HG03064 (cell line): ENCODE measurements at regions not wholly inside any gene's neighbourhood (a gene's known extent, or its start where the extent isn't known, plus 50 kb on each side); places are given as distances from the start of the nearest gene placed in this dataset.

Experiments
- ATAC-seq: cut with Tn5 transposase; IDR thresholded peaks from one replicate; pipeline ENCODE4 v1.9.1; 2021; ENCODE audit warnings: low read depth; ENCODE audit not compliant: unreplicated experiment

- ATAC-seq = peak; percentile 3
Observed at GRCh38 chrX:69028761-69029120, 136.5 kb downstream of the PJA1 start.

- ATAC-seq = peak; percentile 78
Observed at GRCh38 chrX:69028006-69028760, 137.1 kb downstream of the PJA1 start.

DNA sequence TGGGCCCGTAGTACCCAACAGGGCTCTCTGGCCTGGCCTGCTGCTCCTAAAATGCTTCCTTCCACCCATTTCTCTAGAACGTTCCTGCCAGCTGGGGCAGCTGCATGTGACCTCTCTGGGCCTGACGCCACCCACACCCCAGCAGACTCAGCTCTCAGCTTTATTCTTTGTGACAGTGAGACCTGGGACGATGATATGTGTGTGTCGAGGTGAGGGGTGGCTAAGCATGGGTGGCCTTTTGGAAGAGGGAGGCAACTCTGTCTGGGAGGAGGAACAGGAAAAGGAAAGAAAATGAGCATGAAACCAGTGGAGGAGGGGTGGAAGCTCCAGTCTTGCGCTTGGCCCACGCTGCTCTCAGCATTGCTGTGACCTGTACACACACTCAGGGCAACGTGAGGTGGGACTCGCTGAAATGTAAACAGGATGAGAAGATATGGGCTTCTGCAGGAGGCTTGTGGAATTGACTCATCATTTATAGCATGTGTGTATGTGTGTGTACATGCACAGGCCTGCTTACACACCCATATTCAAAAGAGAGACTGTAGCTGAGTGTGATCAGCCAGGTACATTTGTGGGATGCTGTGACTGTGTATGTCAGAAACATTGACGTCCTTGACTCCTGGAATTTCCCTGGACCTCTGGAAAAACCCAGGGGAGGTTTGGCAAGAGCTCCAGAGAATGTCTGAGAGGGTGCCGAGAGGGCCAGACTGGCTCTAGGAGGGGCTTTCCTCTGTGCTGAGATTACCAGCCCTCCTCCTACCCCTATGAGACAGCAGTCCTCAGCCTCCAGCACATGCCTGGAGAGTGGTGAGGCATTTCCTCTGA lies 137.9 kb downstream of the PJA1 start:
- no peak for ATAC-seq

DNA sequence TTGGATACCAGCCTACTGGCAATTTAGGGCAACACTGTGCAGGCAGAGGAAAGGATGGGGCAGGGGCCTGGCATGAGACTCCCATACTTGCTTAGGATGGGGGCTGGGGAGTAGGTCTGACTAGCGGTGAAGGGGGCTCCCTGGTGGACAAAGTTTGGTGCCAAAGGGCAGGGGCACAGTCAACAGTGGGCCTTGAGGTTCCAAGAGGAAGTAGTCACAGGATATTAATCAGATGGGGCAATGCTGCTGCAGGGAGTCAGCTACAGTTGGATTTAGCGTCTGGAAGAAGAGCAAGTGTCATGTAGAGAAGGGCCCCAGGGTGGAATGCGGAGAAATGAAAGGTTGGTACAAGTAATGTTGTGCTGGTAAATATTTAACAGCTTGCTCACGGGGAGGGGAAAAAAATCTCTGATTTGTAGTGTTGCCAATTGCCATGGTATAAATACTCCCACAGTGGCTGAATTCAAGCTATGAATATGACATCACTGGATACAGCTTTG lies 139.4 kb downstream of the PJA1 start:
- ATAC-seq = no peak

- ATAC-seq = no peak
Observed at GRCh38 chrX:69024931-69025330, 140.3 kb downstream of the PJA1 start.

- no peak for ATAC-seq
Observed at GRCh38 chrX:69024161-69024736, 141.0 kb downstream of the PJA1 start.

DNA sequence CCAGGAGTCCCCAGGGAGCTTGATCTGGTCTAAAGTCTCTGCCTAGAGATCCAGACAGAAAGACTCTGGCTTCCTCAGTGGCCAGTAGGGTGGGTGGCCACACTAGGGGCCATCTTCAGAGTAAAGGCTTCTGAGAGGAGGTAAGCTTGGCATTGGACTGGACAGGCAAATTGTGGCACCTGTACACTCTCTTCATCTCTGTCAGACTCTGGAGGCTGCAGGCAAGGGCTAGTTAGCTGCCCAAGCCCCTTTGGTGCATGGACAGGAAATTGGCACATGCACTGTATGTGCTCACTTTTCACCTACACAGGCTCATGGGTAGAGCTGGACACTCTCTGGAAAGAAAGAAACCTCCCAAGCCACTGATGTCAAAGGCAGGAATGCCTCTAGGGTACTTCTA lies 142.8 kb downstream of the PJA1 start:
- ATAC-seq = no peak

DNA sequence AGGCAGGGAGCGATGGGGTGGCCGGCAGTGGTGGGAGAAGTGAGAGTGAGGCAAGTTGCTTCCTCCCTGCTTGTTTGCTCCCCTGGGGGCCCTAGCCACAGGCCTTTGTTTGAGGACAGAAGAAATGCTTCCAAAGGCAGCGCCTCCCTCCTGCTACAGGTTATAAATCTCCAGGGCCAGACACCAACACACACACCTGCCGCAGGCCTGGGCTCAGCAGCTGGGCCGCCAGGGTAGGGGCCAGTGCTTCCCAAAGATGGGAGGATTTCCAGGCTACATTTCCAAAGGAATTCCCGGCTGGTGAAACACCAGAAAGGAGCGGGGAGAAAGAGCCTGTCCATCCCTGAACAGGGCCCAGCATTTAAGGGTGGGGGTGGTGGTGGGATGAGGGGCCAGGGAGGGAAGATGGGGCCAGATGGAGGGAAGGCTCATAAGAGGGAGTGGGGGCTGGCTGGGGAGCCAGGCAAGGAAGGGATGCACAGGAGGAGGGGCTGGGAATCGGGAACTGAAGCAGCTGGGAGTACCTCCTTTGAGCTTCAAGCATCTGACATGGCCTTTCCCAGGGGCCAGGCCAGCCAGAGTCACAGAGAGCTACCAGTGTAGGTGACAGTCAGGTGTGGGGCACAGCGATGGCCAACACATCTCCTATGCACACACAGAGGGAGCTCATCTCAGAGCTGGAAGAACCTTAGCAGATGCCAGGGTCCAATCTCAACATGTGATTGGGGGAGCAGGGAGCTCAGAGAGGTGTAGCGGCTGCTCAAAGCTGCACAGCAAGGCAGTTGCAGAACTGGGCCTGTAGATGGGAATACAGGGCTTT lies 143.9 kb downstream of the PJA1 start:
- ATAC-seq = no peak

DNA sequence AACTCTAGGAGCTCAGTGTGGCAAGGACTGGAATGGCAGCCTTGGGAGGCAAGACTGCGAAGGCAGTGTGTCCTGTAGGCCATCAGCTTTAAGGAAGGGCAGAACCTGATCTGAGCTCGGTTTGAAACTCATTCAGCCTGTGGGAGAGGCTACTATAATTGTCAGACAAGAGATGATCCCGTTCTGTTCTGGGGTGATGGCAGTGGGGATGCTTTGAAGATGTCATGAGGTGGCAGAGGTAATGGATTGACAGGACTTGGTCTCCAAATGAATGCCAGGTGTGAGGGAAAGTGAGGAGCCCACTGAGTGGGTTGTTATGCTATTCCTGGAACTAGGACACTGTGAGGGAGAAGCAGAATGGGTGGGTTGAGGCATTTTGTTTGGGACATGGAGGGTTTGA lies 144.9 kb downstream of the PJA1 start:
- no peak for ATAC-seq

DNA sequence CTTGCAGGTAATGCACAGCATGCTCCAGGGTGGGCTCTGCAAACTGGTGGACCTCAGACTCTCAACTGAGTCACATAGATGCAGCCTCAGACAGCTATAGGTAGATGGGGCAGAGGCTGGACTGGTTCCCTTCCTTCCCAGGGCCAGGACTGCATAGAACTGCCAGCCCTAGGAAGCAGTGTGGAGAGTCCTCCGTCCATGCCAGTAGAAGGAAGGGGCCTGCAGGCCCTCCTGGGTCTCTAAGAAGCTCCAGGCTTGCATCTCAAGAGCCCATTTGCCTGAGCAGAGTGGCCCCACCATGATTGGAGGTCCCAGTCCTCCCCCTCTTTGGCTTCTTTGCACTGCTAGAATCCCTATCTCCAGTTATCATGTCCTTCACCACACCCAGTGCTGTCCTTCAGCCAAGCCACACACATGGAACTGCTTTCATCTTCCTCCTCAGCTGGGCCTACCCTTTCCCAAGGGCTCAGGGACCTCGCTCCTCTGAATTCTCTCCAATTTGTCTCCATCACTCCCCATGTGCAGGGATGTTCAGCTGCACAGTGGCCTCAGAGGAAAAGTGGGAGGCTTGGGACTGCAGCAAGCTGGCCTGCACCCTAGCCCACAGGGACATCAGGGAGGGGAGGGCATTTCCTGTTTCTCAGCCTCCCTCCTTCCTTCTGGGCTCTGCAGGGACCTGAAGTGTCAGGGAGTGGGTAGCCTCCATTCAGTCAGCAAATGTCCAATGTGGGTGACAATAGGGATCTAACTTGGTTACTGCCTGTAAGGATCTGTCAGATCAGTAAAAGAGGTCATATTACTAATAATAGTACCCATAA lies 146.0 kb downstream of the PJA1 start:
- no peak for ATAC-seq

GRCh38 chrX:69018416-69019072 lies 146.7 kb downstream of the PJA1 start:
- ATAC-seq = no peak

- ATAC-seq = no peak
Observed at GRCh38 chrX:69016293-69016941, 148.8 kb downstream of the PJA1 start.

DNA sequence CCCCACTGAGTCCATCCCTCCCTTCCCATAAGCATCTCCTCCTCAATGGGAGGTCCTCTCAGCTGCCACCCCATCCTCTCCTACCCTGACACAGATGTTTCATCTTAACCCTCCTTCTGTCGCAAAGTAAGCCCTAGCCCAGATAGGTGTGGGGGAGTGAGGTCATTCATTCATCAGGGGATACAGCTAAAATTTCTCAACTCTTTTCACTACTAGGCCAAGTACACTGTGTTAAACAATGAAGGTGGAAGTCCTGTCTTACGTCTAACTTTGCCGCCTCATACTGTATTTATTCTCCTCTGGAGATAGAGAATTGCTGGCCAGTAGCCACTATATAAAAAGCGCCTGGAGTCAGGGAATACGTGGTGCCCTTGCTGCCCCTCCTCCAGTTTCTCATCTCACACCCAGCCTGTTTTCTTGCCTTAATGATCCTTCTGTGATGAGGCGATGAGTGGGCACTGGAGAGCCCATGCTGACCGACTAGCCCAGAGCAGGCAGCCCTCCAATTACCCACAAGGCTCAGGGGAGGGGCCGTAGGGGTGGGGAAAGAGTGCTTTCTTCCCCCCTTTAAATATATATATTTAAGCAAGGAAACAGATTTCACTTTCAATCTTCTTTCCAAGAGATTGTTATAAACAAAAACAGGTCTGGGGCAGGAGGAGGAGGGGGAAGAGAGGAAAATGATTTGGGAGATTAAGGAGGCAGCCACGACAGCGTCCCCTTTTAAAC lies 149.5 kb downstream of the PJA1 start:
- ATAC-seq = no peak

- no peak for ATAC-seq
Observed at GRCh38 chrX:69015156-69015555, 150.1 kb downstream of the PJA1 start.

- no peak for ATAC-seq
Observed at GRCh38 chrX:69014200-69014599, 151.1 kb downstream of the PJA1 start.

DNA sequence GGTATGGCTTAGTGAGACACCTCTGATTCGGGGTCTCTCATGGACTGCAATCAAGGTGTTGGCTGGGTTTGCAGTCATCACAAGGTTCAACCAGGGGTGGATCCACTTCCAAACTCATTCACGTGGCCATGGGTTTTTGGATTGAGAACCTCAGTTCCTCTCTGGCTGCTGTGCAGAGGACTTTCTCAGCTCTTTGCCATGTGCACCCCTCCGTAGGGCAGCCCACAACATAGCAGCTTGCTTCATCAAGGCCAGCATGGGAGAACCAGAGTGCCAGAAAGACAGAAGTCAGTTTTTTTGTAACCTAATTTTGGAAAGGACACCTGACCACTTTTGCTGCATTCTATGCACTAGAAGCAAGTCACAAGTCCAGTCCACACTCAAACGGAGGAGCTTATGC lies 154.9 kb downstream of the PJA1 start:
- ATAC-seq = no peak

DNA sequence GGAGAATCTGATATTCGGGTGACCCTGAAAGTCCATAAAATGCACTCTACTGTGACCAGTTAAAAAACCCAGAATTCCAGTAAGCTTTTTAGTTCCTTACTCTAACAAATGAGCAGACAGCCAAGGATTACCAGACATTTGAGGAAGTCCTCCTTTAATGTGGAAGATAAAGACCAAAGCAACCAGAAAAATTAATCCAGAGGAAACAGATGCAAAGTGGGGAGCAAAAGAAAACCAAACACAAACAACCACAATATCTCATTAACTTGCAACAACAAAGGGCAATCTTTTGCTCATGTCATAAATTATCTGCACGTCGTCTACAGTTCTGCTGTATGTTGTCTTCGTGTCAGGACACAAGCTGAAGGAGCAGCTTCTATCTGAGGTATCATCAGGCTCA lies 164.4 kb downstream of the PJA1 start:
- ATAC-seq = no peak

GRCh38 chrX:68999931-69000330 lies 165.3 kb downstream of the PJA1 start:
- no peak for ATAC-seq
